Motor neuron (in vitro differentiated cells): ENCODE measurements at regions not wholly inside any gene's neighbourhood (a gene's known extent, or its start where the extent isn't known, plus 50 kb on each side); places are given as distances from the start of the nearest gene placed in this dataset.

Experiments used
- ATAC-seq, 8 experiments: fragments of 200-7000 bp; cut with Tn5 transposase; replicated peaks in 6 of 8; 2 replicates each; pipeline ENCODE4 v1.8.0; 2021; ENCODE audit warnings: mild to moderate bottlenecking in 8 of 8, moderate library complexity in 8 of 8
- H3K27ac ChIP-seq, 2 donors: fragments of 250-450 bp; sonication (Bioruptor Pico); 2 replicates each; pipeline ENCODE4 v1.9.0; 2021; ENCODE audit warnings: antibody characterized with exemption in 2 of 2, mild to moderate bottlenecking in 2 of 2, moderate library complexity in 1 of 2
- H3K4me1 ChIP-seq, 2 donors: fragments of 250-450 bp; sonication (Bioruptor Pico); replicated peaks in 1 of 2; 2 replicates each; pipeline ENCODE4 v1.6.1; 2021; ENCODE audit warnings: antibody characterized with exemption in 2 of 2, mild to moderate bottlenecking in 2 of 2, moderate library complexity in 1 of 2
- H3K4me3 ChIP-seq, 5 donors: fragments of 250-450 bp; sonication (Bioruptor Pico); 2 replicates each; pipeline ENCODE4 v1.9.0; 2021; ENCODE audit warnings: antibody characterized with exemption in 5 of 5, mild to moderate bottlenecking in 5 of 5, moderate library complexity in 4 of 5
- WGBS, 10 experiments: fragments of 450-650 bp; shearing (Covaris generic); methylation state at CpG; one replicate each; pipeline ENCODE4 v1.0.0; 2022; 5-methylcytosine and 5-hydroxymethylcytosine counted together
- in situ Hi-C, 9 experiments: fragments of 400-800 bp; cut with MboI; loops; one replicate each; pipeline ENCODE4 v1.15.0; 2021; ENCODE audit warnings: low sequenced_read_pairs in 9 of 9, low pct_unique_long_range_greater_than_20kb in 2 of 9; ENCODE audit not compliant: unreplicated experiment in 9 of 9

DNA sequence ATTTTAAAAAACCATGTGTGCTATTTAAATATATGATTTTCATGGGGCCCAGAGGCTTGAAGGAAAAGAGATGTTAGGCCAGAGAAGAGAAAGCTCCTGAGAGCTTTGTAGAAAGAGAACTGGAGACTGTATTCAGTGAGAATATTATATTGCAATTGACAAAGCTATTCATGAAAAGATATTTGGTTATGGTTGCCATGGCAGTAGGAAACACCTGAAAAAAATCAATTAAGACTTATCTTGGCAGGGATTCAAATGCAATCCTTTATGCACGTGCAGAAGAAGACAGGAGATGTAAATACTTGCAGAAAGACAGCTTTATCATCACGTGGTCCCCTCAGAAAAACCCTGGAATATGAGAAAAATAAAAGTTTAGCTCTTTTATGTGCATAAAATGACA, 636.0 kb upstream of the TBL1XR1 start:
- peak in 5 of 8 experiments; percentile 7 to 51 (median 24) for ATAC-seq

DNA sequence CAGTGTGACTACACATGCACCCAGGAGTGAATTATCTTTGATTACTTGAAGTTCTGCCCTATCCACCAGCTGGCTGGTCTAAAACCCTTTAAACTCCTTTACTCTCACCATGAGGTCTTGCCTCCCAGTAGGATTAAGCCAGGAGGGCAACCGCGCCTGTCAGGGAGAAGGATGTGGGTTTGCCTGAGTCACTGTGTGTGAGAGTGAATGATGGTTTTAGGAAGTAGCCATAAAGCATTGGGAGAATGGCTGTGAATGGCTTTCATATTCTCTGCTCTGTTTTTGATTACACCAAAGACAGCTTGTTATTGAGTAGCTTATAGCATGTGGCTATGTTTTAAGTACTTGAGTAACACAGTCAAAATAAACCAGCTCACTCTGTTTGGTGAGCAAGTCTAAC, 637.7 kb upstream of the TBL1XR1 start:
- ATAC-seq = peak in 7 of 8 experiments; percentile 15 to 82 (median 67)
- in situ Hi-C loops = no loop called here
- WGBS, 10 experiments = 0 to 90% (median 47%) methylated on average over 1 to 2 of the region's 2 CpGs; no CpG with 5 or more reads in 6 of the 10 experiments
- Histone ChIP-seq H3K4me1 (peaks cover 61 to 75% of the 10 kb centered on the region in 2 donors), H3K27ac (no peak overlapping the region), H3K4me3 (no peak overlapping the region)

More for the DNA sequence above, 636.0 kb upstream of the TBL1XR1 start:
- Histone ChIP-seq H3K27ac (no peak overlapping the region), H3K4me3 (no peak overlapping the region), H3K4me1 (peaks cover 61 to 67% of the 10 kb centered on the region in 2 donors)
- 0 to 47% (median 14%) methylated on average over 1 to 2 of the region's 2 CpGs for WGBS, 10 experiments
- in situ Hi-C loops = no loop called here

- no peak overlapping the region for H3K4me3 ChIP-seq
- no peak overlapping the region for H3K27ac ChIP-seq
- WGBS, 10 experiments = 27 to 100% (median 93%) methylated on average over 1 of the region's 1 CpG; no CpG with 5 or more reads in 4 of the 10 experiments
- H3K4me1 ChIP-seq = peaks cover 54 to 68% of the 10 kb centered on the region in 2 donors
- in situ Hi-C loops = no loop called here
- ATAC-seq = no peak
Observed at GRCh38 chr3:177835917-177836316, 638.6 kb upstream of the TBL1XR1 start.

DNA sequence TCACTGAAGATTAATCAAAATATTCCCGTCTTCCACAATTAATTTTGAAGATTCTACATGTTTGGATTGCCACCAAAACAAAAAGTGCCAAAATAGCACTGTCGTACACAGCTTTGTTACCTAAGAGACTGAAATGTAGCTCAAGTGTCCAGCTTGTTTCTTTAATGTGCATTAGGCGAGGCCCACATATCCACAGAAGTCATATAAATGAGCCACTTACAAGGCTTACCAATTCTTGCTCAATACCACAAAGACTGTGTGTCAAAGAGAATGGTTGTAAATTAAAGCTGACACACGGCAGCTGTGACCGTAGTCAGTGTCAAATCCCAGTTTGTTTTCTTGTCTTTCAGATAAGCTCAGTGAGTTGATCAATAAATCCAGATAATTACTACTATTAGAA, 639.4 kb upstream of the TBL1XR1 start:
- in situ Hi-C loops = no loop called here
- ATAC-seq = peak in 7 of 8 experiments; percentile 57 to 75 (median 67)
- peak overlapping the region in 1 of 2 donors; percentile 65 for H3K27ac ChIP-seq
- 18 to 93% (median 53%) methylated on average over 2 to 5 of the region's 5 CpGs; no CpG with 5 or more reads in 1 of the 10 experiments for WGBS, 10 experiments
- H3K4me1 ChIP-seq = peaks cover 52 to 65% of the 10 kb centered on the region in 2 donors
- no peak overlapping the region for H3K4me3 ChIP-seq

DNA sequence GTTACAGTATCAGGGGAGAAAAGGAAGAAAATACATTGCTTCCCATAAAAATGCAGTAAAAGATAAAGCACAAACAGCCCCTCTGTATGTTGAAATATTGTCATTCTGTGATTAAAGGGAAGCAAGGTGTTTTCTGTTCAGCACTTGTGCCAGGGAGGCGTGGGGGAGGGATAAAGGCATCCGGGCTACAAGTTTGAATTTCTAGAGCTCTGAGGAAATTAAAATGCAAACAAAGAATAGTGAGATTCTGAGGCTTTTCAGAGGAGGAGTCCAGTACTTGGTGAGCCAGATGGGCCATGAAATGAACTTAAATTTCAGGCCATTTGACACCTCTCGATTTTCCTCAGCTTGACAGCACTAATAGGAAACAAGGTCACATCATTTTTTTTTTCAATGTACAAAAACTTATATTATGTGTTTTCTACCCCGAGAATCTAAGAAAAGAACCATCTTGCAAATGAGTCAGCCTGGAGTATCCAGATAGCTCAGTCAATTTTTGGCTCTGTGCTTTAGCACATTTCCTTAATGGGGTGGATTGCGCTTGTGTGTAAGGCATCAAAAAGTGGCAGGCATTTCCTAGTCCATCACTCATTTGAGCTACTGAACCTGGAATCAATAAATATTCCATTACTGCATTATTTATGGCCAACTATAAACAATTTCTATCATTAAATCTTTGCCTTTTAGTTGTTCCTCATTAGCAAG, 640.8 kb upstream of the TBL1XR1 start:
- WGBS, 10 experiments = 39 to 85% (median 66%) methylated on average over 2 to 5 of the region's 5 CpGs
- Histone ChIP-seq H3K4me1 (peaks cover 46 to 58% of the 10 kb centered on the region in 2 donors), H3K4me3 (no peak overlapping the region), H3K27ac (peak overlapping the region; percentile 2 to 22)
- ATAC-seq = peak in 5 of 8 experiments; percentile 21 to 65 (median 35)
- in situ Hi-C loops = no loop called here

GRCh38 chr3:177838766-177839350, 641.6 kb upstream of the TBL1XR1 start:
- peak overlapping the region in 1 of 2 donors; percentile 2 for H3K27ac ChIP-seq
- H3K4me3 ChIP-seq = no peak overlapping the region
- peaks cover 39 to 51% of the 10 kb centered on the region in 2 donors for H3K4me1 ChIP-seq
- 11 to 100% (median 42%) methylated on average over 1 to 6 of the region's 7 CpGs; no CpG with 5 or more reads in 1 of the 10 experiments for WGBS, 10 experiments
- in situ Hi-C loops = no loop called here
- peak in 4 of 8 experiments; percentile 10 to 47 (median 29) for ATAC-seq

DNA sequence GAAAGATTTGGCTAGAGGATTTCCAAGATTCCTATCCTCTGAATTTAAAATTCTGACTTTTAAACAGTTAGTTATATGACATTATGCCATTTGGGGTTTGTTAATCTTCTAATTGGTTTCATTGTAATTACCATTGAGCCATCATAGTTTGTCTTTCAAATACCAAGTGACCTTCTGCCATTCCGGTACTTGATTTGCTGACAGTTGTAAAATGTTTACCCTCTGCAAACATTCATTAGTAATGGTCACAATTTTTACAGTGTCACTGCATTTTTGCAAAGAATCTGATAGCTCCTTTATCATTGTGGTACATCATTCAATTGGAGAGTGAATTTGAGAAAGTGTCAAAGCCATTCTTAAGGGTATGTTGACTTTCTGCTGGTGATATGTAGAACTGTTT, 645.0 kb upstream of the TBL1XR1 start:
- H3K4me1 ChIP-seq = peaks cover 11 to 20% of the 10 kb centered on the region in 2 donors
- no peak overlapping the region for H3K27ac ChIP-seq
- ATAC-seq = no peak
- in situ Hi-C loops = no loop called here
- no peak overlapping the region for H3K4me3 ChIP-seq
- WGBS, 10 experiments = 86 to 100% (median 100%) methylated on average over 1 of the region's 1 CpG; no CpG with 5 or more reads in 3 of the 10 experiments

- Histone ChIP-seq H3K4me3 (no peak overlapping the region), H3K4me1 (peaks cover 4 to 13% of the 10 kb centered on the region in 2 donors), H3K27ac (no peak overlapping the region)
- no peak for ATAC-seq
- WGBS, 10 experiments = 74 to 98% (median 94%) methylated on average over 2 to 7 of the region's 8 CpGs
- in situ Hi-C loops = no loop called here
Observed at GRCh38 chr3:177842743-177843734, 645.8 kb upstream of the TBL1XR1 start.

GRCh38 chr3:177852001-177852807, 654.9 kb upstream of the TBL1XR1 start:
- Histone ChIP-seq H3K4me3 (no peak overlapping the region), H3K27ac (no peak overlapping the region), H3K4me1 (no peaks in the 10 kb centered on the region)
- ATAC-seq = peak in 1 of 8 experiments; percentile 22
- 39 to 100% (median 75%) methylated on average over 1 to 3 of the region's 3 CpGs for WGBS, 10 experiments
- in situ Hi-C loops = no loop called here

DNA sequence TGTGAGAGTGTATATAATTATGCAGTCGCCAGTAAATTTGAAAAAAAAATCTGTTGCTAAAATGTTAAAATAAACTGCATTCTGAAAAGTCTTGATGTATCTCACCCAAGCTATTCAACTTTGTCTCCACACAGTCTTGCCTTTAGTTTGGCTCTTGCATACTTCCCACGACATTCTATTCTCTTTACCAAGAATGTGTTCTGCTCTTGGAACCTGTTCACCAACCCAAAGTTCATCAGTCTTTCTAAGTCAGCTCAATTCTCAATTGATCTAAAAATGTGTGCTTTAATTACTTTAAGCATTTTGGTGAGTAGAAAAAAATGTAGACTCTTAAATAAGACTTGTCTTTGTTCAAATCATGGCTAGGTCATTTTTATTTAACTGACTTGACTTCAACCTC, 657.7 kb upstream of the TBL1XR1 start:
- 60 to 100% (median 79%) methylated on average over 1 to 2 of the region's 2 CpGs; no CpG with 5 or more reads in 2 of the 10 experiments for WGBS, 10 experiments
- Histone ChIP-seq H3K4me1 (no peaks in the 10 kb centered on the region), H3K4me3 (no peak overlapping the region), H3K27ac (no peak overlapping the region)
- in situ Hi-C loops = no loop called here
- ATAC-seq = no peak

DNA sequence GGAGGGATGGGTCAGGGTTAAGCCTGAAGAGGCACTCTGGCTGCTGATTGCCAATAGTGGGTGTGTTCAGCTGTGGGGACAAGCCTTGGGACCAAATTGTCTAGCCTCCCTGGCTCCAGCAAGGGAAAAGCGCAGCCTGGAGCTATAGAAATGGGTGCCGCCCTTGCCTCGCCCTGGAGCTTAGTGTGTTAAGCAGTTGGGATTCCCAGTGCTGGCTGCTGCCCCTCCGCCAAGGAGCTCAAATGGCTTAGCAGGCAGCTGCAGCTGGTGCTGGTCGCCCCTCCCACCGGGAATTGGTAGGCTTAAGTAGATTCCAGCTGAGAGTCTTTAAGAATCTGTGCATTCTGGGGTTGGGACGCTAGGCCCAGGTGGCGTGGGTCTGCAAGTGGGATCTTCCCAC, 662.9 kb upstream of the TBL1XR1 start:
- peak in 3 of 8 experiments; percentile 66 to 99 (median 98) for ATAC-seq
- Histone ChIP-seq H3K4me3 (no peak overlapping the region), H3K4me1 (no peaks in the 10 kb centered on the region), H3K27ac (no peak overlapping the region)
- in situ Hi-C loops = no loop called here
- 32 to 100% (median 82%) methylated on average over 2 to 5 of the region's 8 CpGs; no CpG with 5 or more reads in 6 of the 10 experiments for WGBS, 10 experiments

DNA sequence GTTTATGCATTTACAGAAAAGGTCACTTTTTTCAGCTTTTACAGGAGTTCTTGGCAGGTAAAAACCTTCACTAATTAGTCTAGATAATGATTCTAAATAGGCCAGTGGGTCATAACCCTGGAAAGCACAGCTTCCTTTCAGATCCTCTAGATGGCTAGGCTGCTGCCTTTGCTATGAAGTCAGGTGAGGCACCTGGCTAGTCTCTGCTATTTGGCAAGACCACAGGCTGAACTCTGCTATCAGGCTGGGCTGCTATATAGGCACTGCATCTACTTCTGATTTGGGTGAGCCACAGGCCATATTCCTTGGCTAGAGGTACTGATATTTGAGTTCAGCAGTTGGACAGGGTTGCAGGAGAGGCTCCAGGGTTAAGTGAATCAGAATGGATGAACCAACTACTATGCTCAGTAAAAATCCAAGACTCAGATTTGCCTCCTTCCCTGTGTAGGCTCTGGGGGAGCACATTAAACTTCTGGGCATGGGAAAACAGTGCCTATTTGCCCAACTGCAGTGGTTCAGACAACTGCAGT, 665.7 kb upstream of the TBL1XR1 start:
- no peak for ATAC-seq
- H3K4me1 ChIP-seq = no peaks in the 10 kb centered on the region
- no peak overlapping the region for H3K4me3 ChIP-seq
- no peak overlapping the region for H3K27ac ChIP-seq
- in situ Hi-C loops = no loop called here
